ENCODE measurements at regions not wholly inside any gene's neighbourhood (a gene's known extent, or its start where the extent isn't known, plus 50 kb on each side); places are given as distances from the start of the nearest gene placed in this dataset.
A peak's percentile ranks its signal among the peaks of the same experiment; 100 is the strongest.

GRCh38 chr2:121087117-121087516 is 197.9 kb downstream of the TFCP2L1 start:
- no peak for DNase-seq

- DNase-seq = no peak
Observed at GRCh38 chr2:121088251-121089165, 196.5 kb downstream of the TFCP2L1 start.

GRCh38 chr2:121089166-121089510 is 195.9 kb downstream of the TFCP2L1 start:
- no peak for DNase-seq

GRCh38 chr2:121090088-121090715 is 194.8 kb downstream of the TFCP2L1 start:
- DNase-seq = no peak

DNA sequence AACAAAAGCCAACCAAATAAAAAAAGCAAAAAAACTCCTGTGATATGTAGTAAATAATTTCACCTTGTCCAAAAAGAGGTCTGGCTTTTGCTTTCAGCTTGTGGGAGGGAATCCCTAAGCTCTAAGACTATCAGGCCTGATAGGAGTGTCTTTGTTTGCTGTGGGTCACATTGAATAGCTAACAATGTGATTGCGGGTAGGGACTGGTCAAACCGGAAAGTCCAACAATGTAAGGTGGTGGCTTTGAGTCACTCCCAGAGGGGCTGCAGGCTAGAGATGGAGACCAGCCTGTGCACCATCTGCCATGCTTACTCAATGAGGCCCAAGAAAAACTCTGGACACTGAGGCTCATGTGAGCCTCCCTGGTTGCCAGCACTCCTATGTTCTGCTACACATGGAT is 192.9 kb downstream of the TFCP2L1 start:
- no peak for DNase-seq

DNA sequence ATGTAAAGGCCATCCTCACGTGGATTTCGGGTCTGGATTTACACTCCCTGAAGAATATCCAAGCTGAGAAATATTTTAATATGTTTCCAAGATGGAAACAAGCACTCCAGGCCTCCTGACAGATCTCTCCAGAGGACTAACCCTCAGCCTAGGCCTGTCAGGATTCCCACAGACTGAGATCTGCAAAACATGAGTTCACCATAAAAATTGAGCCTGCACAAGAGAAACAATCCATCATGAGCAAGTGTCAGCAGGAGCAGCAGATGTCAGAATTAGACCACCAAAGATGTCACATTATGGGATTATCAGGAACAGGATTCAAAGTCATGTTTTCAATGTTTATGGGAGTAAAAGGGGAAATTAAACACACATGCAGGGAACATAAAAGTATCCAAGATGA is 191.3 kb downstream of the TFCP2L1 start:
- no peak for DNase-seq

GRCh38 chr2:121094101-121094500 is 190.9 kb downstream of the TFCP2L1 start:
- DNase-seq = no peak

DNA sequence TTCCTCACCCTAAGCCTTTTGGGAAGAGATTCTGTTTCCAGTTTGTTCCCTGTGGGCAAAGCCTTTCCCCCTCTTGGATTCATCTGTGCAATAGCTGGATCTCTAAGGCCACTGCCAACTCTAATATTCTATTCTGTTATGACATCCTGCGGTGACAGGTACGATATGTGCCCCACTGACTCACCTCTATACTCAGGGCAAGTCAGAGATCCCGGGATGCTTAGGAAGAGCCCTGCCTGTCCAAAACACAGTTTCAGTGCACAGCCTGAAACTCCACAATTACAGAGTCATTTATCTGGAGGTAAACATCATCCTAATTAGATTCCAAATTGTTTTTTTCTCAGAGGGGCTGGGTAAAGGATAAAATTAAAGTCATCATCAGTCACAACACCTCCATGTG is 190.2 kb downstream of the TFCP2L1 start:
- no peak for DNase-seq

DNA sequence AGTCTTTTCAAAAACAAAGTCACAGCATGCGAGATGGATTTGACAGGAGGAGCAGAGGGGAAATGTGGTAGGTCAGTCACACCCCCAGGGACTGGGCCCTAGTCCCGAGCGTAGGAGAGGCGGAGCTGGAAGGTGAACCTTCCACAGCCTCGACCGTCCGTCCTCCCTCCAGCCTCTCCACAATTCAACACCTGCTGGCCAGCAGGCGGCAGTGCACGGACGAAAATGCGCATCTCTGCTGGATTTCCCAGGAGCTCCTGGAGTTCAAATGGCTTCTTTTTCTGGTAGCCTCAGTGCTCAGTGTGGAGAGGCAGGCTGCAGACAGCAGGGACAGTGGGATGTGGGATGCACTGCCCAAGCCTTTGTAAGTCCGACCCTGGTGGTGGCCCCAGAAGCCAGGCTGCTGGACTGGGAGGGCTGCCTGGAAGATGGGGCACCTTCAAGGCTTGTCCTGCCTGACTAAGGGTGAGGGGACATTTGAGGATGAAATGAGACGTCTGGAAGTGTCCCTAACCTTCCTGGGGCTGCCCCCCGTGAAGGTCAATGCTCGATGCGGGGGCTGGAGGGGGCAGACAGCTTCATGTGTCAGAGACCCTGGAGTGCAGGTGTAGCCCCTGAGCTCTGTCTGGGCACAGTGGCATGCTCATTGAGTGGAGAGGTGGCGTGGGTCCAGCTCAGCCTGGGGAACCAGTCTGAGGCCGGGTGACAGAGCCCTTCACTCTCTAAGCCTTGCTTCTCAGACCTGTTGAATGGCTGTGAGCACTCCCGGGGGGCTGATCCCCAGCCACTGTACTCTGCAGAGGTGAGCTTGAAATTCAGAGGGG is 189.5 kb downstream of the TFCP2L1 start:
- DNase-seq = peak; percentile 45

- no peak for DNase-seq
Observed at GRCh38 chr2:121096611-121097010, 188.4 kb downstream of the TFCP2L1 start.

- DNase-seq = no peak
Observed at GRCh38 chr2:121098556-121098955, 186.4 kb downstream of the TFCP2L1 start.

- no peak for DNase-seq
Observed at GRCh38 chr2:121099329-121100290, 185.4 kb downstream of the TFCP2L1 start.

GRCh38 chr2:121101093-121101715 is 183.8 kb downstream of the TFCP2L1 start:
- no peak for DNase-seq

GRCh38 chr2:121102941-121103340 is 182.1 kb downstream of the TFCP2L1 start:
- no peak for DNase-seq

DNA sequence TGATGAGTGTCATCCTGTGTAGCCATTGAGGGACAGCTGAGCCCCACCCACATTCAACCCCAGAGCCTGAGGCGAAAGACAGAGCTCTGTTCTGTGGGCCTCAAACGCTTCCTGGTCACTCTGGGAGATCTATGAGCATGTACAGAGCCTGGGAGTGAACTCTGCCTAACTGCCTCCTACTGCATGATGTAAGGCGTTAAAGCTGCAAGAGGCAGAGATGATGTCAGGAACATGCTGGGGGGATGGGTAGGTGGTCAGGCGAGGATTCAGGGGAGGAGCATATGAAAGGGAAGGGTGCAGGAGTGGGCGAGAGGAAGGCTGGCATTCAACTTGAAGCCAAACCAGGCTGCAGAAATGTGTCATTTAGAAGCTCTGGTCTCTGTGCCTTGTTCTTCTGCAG is 181.0 kb downstream of the TFCP2L1 start:
- DNase-seq = no peak

GRCh38 chr2:121104721-121105141 is 180.3 kb downstream of the TFCP2L1 start:
- no peak for DNase-seq

- no peak for DNase-seq
Observed at GRCh38 chr2:121110924-121111323, 174.1 kb downstream of the TFCP2L1 start.

- DNase-seq = no peak
Observed at GRCh38 chr2:121118951-121119350, 166.1 kb downstream of the TFCP2L1 start.

DNA sequence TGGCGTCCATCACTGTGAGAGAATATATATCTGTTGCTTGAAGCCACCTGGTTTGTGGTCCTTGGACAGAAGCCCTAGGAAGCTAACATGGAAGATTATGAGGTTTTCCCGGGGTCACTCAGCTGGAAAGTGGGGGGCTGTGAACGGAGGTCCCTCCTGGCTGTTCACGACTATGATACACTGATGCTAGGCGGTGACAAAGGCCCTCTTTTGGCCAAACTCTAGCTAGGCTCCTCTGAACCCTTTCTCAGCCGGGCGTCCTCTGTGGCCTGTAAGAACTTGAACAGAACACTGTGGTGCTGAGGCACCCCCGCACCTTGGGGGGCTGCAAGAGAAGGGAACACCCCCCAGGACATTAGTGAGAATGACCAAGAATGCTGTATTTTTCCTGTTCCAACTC is 164.6 kb downstream of the TFCP2L1 start:
- DNase-seq = no peak

DNA sequence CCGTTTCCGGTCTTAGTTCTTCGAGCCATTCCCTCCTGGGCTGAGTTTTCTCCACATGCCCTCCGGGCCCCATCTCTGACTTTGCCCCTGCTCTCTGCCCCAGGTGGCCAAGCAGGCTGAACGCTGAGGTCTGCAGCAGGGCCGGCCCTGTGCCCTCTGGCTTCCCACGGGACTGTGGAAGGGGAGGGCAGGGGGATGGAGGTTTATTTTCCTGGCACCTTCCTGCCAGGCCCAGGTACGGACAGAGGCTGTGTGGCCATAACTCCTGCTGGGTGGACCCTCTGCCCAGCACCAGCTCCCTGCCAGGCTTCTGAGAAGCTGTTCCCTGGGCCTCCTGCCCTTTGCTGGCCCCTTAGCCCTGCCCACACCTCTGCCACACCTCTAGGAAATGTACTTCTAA is 164.0 kb downstream of the TFCP2L1 start:
- DNase-seq = no peak

- DNase-seq = no peak
Observed at GRCh38 chr2:121121661-121122060, 163.3 kb downstream of the TFCP2L1 start.

- DNase-seq = no peak
Observed at GRCh38 chr2:121123268-121123667, 161.7 kb downstream of the TFCP2L1 start.

Measured in hematopoietic multipotent progenitor cell treated with erythropoietin and hydrocortisone succinate and interleukin-3 and kit ligand, for 8 days (in vitro differentiated cells).